ENCODE measurements at regions not wholly inside any gene's neighbourhood (a gene's known extent, or its start where the extent isn't known, plus 50 kb on each side); places are given as distances from the start of the nearest gene placed in this dataset.

- no peak overlapping the region for H3K27ac ChIP-seq (ENCODE audit: low read depth in 2 of 2, low read length in 1 of 2)
- H3K9me3 ChIP-seq = no peaks in the 10 kb centered on the region
- ChIA-PET CTCF (no interaction called here), POLR2A (no interaction called here)
- H3K4me3 ChIP-seq (ENCODE audit: low read depth in 2 of 2, low read length in 1 of 2) = no peak overlapping the region
- H4K20me1 ChIP-seq (ENCODE audit: insufficient read depth) = no peaks in the 10 kb centered on the region
- H3K4me1 ChIP-seq (ENCODE audit: control insufficient read depth in 1 of 2, insufficient read depth in 2 of 2, low read depth in 1 of 2, low read length in 1 of 2) = no peaks in the 10 kb centered on the region
- 32% methylated on average over 2 of the region's 3 CpGs for WGBS (ENCODE audit: low lambda C conversion rate)
- no peaks in the 10 kb centered on the region for H3K27me3 ChIP-seq (ENCODE audit: insufficient read depth)
- DNase-seq = no peak
- H3K9ac ChIP-seq = no peak overlapping the region
- no peak overlapping the region for H2AFZ ChIP-seq (ENCODE audit: low read depth)
- H3F3A ChIP-seq (replicated peaks; ENCODE audit: insufficient read depth) = no peaks in the 10 kb centered on the region
- no peaks in the 10 kb centered on the region for H3K9me2 ChIP-seq
- no peaks in the 10 kb centered on the region for H3K79me2 ChIP-seq (ENCODE audit: insufficient read depth)
- no peaks in the 10 kb centered on the region for H3K36me3 ChIP-seq (replicated peaks in 1 of 2; ENCODE audit: control insufficient read depth in 1 of 2, insufficient read depth in 2 of 2, low read length in 1 of 2)
- H3K4me2 ChIP-seq = no peak overlapping the region
- TF ChIP-seq TCF12 (IDR thresholded peaks at IDR 0.05) = no peak
- no peak for TF ChIP-seq SMC3 (IDR thresholded peaks at IDR 0.05; ENCODE audit: low read depth, low read length)
- no peak for TF ChIP-seq REST (IDR thresholded peaks at IDR 0.05; ENCODE audit: low read depth, low read length)
- no peak for TF ChIP-seq RAD21 (IDR thresholded peaks at IDR 0.05; ENCODE audit: low read length)
Observed at GRCh38 chr12:97797473-97797872, 334.9 kb downstream of the RMST start.

DNA sequence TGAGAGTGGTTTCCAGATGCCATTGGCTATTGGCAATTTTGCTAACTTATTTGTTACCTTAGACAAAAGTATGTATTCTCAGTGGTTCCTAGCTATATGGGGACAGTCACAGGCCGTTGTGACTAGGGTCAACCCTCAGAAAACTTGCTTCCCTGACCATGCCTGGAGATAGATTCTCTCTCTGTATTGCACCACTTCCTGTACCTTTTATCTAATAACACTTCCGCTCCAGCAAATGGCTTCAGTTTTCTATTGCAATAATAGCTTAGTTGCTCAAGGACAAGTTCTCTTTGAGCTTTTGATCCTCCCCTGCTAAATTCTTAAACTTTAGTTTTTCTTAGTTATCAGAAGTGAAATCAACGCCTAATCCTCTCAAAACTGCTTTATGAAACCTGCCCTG is 338.0 kb downstream of the RMST start:
- Histone ChIP-seq H3K27ac (ENCODE audit: low read depth in 2 of 2, low read length in 1 of 2) (no peak overlapping the region), H3K9me3 (no peaks in the 10 kb centered on the region), H3K79me2 (ENCODE audit: insufficient read depth) (no peaks in the 10 kb centered on the region), H4K20me1 (ENCODE audit: insufficient read depth) (no peaks in the 10 kb centered on the region), H3K27me3 (ENCODE audit: insufficient read depth) (no peaks in the 10 kb centered on the region), H3K9me2 (no peaks in the 10 kb centered on the region), H3K4me1 (ENCODE audit: control insufficient read depth in 1 of 2, insufficient read depth in 2 of 2, low read depth in 1 of 2, low read length in 1 of 2) (no peaks in the 10 kb centered on the region), H2AFZ (ENCODE audit: low read depth) (no peak overlapping the region), H3K4me3 (ENCODE audit: low read depth in 2 of 2, low read length in 1 of 2) (no peak overlapping the region), H3K9ac (no peak overlapping the region), H3K36me3 (replicated peaks in 1 of 2; ENCODE audit: control insufficient read depth in 1 of 2, insufficient read depth in 2 of 2, low read length in 1 of 2) (no peaks in the 10 kb centered on the region), H3F3A (replicated peaks; ENCODE audit: insufficient read depth) (no peaks in the 10 kb centered on the region), H3K4me2 (no peak overlapping the region)
- ChIA-PET POLR2A (no interaction called here), CTCF (interaction anchor here (0.7 to 0.9 kb wide), 2 partner anchors 203 to 597 kb away, joined by 3 to 5 read pairs; no protein-coding TSS in a partner anchor)
- TF ChIP-seq ELF1 (IDR thresholded peaks at IDR 0.05) (no peak), POLR2AphosphoS5 (IDR thresholded peaks at IDR 0.05; ENCODE audit: low read depth, low read length) (no peak), TCF12 (IDR thresholded peaks at IDR 0.05) (no peak), NRF1 (IDR thresholded peaks at IDR 0.05; ENCODE audit: low read depth, low read length) (no peak)
- TF ChIP-seq, protein P1, sequence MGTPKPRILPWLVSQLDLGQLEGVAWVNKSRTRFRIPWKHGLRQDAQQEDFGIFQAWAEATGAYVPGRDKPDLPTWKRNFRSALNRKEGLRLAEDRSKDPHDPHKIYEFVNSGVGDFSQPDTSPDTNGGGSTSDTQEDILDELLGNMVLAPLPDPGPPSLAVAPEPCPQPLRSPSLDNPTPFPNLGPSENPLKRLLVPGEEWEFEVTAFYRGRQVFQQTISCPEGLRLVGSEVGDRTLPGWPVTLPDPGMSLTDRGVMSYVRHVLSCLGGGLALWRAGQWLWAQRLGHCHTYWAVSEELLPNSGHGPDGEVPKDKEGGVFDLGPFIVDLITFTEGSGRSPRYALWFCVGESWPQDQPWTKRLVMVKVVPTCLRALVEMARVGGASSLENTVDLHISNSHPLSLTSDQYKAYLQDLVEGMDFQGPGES (IDR thresholded peaks at IDR 0.05; ENCODE audit: low read depth, low read length) = no peak
- TF ChIP-seq, protein P2, sequence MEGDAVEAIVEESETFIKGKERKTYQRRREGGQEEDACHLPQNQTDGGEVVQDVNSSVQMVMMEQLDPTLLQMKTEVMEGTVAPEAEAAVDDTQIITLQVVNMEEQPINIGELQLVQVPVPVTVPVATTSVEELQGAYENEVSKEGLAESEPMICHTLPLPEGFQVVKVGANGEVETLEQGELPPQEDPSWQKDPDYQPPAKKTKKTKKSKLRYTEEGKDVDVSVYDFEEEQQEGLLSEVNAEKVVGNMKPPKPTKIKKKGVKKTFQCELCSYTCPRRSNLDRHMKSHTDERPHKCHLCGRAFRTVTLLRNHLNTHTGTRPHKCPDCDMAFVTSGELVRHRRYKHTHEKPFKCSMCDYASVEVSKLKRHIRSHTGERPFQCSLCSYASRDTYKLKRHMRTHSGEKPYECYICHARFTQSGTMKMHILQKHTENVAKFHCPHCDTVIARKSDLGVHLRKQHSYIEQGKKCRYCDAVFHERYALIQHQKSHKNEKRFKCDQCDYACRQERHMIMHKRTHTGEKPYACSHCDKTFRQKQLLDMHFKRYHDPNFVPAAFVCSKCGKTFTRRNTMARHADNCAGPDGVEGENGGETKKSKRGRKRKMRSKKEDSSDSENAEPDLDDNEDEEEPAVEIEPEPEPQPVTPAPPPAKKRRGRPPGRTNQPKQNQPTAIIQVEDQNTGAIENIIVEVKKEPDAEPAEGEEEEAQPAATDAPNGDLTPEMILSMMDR (IDR thresholded peaks at IDR 0.05) = no peak
- TF ChIP-seq, protein P3, sequence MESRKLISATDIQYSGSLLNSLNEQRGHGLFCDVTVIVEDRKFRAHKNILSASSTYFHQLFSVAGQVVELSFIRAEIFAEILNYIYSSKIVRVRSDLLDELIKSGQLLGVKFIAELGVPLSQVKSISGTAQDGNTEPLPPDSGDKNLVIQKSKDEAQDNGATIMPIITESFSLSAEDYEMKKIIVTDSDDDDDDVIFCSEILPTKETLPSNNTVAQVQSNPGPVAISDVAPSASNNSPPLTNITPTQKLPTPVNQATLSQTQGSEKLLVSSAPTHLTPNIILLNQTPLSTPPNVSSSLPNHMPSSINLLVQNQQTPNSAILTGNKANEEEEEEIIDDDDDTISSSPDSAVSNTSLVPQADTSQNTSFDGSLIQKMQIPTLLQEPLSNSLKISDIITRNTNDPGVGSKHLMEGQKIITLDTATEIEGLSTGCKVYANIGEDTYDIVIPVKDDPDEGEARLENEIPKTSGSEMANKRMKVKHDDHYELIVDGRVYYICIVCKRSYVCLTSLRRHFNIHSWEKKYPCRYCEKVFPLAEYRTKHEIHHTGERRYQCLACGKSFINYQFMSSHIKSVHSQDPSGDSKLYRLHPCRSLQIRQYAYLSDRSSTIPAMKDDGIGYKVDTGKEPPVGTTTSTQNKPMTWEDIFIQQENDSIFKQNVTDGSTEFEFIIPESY (IDR thresholded peaks at IDR 0.05; ENCODE audit: borderline replicate concordance, low read depth) = no peak
- DNase-seq = no peak
- WGBS (ENCODE audit: low lambda C conversion rate) = 29% methylated on average over 3 of the region's 3 CpGs

All from SK-N-SH (cell line).